ENCODE measurements at regions not wholly inside any gene's neighbourhood (a gene's known extent, or its start where the extent isn't known, plus 50 kb on each side); places are given as distances from the start of the nearest gene placed in this dataset.
"Not testable (repeated sequence)": the region's sequence is repeated elsewhere in the genome, so short reads cannot be mapped to it uniquely, and the experiment has no call there.

- DNase-seq, result not testable (repeated sequence)
Measured at GRCh38 chr13:108074429-108074828, 140.9 kb downstream of the LIG4 start.

GRCh38 chr13:108070925-108071324 lies 144.4 kb downstream of the LIG4 start:
- no peak for DNase-seq

GRCh38 chr13:108070491-108070890 lies 144.8 kb downstream of the LIG4 start:
- no peak for DNase-seq

- DNase-seq, result no peak
Measured at GRCh38 chr13:108069521-108070210, 145.7 kb downstream of the LIG4 start.

GRCh38 chr13:108064372-108064771 lies 151.0 kb downstream of the LIG4 start:
- not testable (repeated sequence) for DNase-seq

GRCh38 chr13:108060111-108060510 lies 155.2 kb downstream of the LIG4 start:
- DNase-seq, result no peak

- DNase-seq, result no peak
Measured at GRCh38 chr13:108056278-108056677, 159.1 kb downstream of the LIG4 start.

- DNase-seq, result no peak
Measured at GRCh38 chr13:108049211-108049610, 166.1 kb downstream of the LIG4 start.

GRCh38 chr13:108044954-108045353 lies 170.4 kb downstream of the LIG4 start:
- DNase-seq, result peak; percentile 54

- DNase-seq, result not testable (repeated sequence)
Measured at GRCh38 chr13:108042866-108043265, 172.5 kb downstream of the LIG4 start.

GRCh38 chr13:108037348-108037747 lies 178.0 kb downstream of the LIG4 start:
- no peak for DNase-seq

- no peak for DNase-seq
Measured at GRCh38 chr13:108036411-108036932, 178.9 kb downstream of the LIG4 start.

- no peak for DNase-seq
Measured at GRCh38 chr13:108034909-108035410, 180.4 kb downstream of the LIG4 start.

- DNase-seq, result no peak
Measured at GRCh38 chr13:108033800-108034707, 181.3 kb downstream of the LIG4 start.

GRCh38 chr13:108031865-108032264 lies 183.5 kb downstream of the LIG4 start:
- DNase-seq, result no peak

- DNase-seq, result no peak
Measured at GRCh38 chr13:108030769-108031168, 184.6 kb downstream of the LIG4 start.

GRCh38 chr13:108026680-108027410 lies 188.5 kb downstream of the LIG4 start:
- DNase-seq, result no peak

- DNase-seq, result no peak
Measured at GRCh38 chr13:108020027-108020426, 195.3 kb downstream of the LIG4 start.

GRCh38 chr13:108018371-108018870 lies 196.9 kb downstream of the LIG4 start:
- no peak for DNase-seq

GRCh38 chr13:108006619-108007018 lies 208.7 kb downstream of the LIG4 start:
- no peak for DNase-seq

GRCh38 chr13:108005231-108005630 lies 210.1 kb downstream of the LIG4 start:
- DNase-seq, result no peak

- no peak for DNase-seq
Measured at GRCh38 chr13:108003626-108004025, 211.7 kb downstream of the LIG4 start.

GRCh38 chr13:108000998-108001397 lies 214.3 kb downstream of the LIG4 start:
- no peak for DNase-seq
